Liver (tissue), 7 donors: ENCODE measurements at regions not wholly inside any gene's neighbourhood (a gene's known extent, or its start where the extent isn't known, plus 50 kb on each side); places are given as distances from the start of the nearest gene placed in this dataset.

Experiments used
- DNase-seq: peaks from one replicate; pipeline ENCODE4 v3.0.0-alpha.2; 2017; ENCODE audit warnings: low spot score
- H3K27ac ChIP-seq, 2 donors: one replicate each; pipeline ENCODE4 v1.7.0; 2013; ENCODE audit warnings: inconsistent platforms in 2 of 2, low read length in 2 of 2, control low read depth in 1 of 2, low read depth in 1 of 2, mild to moderate bottlenecking in 1 of 2
- H3K27me3 ChIP-seq, 4 donors: one replicate each; pipeline versions ENCODE4 v1.6.1 to v1.7.0; 2013; ENCODE audit warnings: low read length in 3 of 4, inconsistent platforms in 1 of 4, mild to moderate bottlenecking in 1 of 4, moderate library complexity in 1 of 4; ENCODE audit not compliant: control insufficient read depth in 4 of 4, insufficient read depth in 4 of 4
- H3K36me3 ChIP-seq, 4 donors: one replicate each; pipeline versions ENCODE4 v1.6.1 to v1.7.0; 2013; ENCODE audit warnings: low read length in 3 of 4, mild to moderate bottlenecking in 3 of 4, low read depth in 1 of 4, moderate library complexity in 1 of 4; ENCODE audit not compliant: control insufficient read depth in 4 of 4, insufficient read depth in 3 of 4
- H3K4me1 ChIP-seq, 4 donors: one replicate each; pipeline versions ENCODE4 v1.6.1 to v1.7.0; 2013; ENCODE audit warnings: low read length in 3 of 4, mild to moderate bottlenecking in 3 of 4, moderate library complexity in 1 of 4; ENCODE audit not compliant: control insufficient read depth in 4 of 4, insufficient read depth in 4 of 4
- H3K4me3 ChIP-seq, 3 donors: one replicate each; pipeline versions ENCODE4 v1.6.1 to v1.7.0; 2013; ENCODE audit warnings: low read length in 3 of 3, control low read depth in 1 of 3, low read depth in 1 of 3, mild to moderate bottlenecking in 1 of 3
- H3K9ac ChIP-seq, 2 donors: one replicate each; pipeline ENCODE4 v1.7.0; 2013; ENCODE audit warnings: low read length in 2 of 2, mild to moderate bottlenecking in 2 of 2, moderate library complexity in 2 of 2, control low read depth in 1 of 2, low read depth in 1 of 2
- H3K9me3 ChIP-seq, 4 donors: one replicate each; pipeline versions ENCODE4 v1.6.1 to v1.7.0; 2013; ENCODE audit warnings: low read length in 3 of 4; ENCODE audit not compliant: control insufficient read depth in 4 of 4
- EGR1 ChIP-seq, 2 donors: IDR thresholded peaks; 2 replicates each; pipeline ENCODE4 v1.6.1; 2016 to 2018; ENCODE audit warnings: antibody characterized with exemption in 2 of 2, low read depth in 2 of 2
- FOXA1 ChIP-seq: IDR thresholded peaks from 2 replicates; pipeline ENCODE4 v1.6.1; 2016; ENCODE audit warnings: antibody characterized with exemption
- FOXA2 ChIP-seq: IDR thresholded peaks from 2 replicates; pipeline ENCODE4 v1.6.1; 2016; ENCODE audit warnings: antibody characterized with exemption
- GABPA ChIP-seq, 2 donors: IDR thresholded peaks in 1 of 2; conservative IDR thresholded peaks in 1 of 2; 2 replicates each; pipeline ENCODE4 v1.6.1; 2016; ENCODE audit warnings: antibody characterized with exemption in 2 of 2, mild to moderate bottlenecking in 1 of 2, moderate library complexity in 1 of 2
- HNF4A ChIP-seq, 2 donors: conservative IDR thresholded peaks; 2 replicates each; pipeline ENCODE4 v1.6.1; 2016; ENCODE audit warnings: antibody characterized with exemption in 2 of 2, mild to moderate bottlenecking in 2 of 2
- HNF4G ChIP-seq: IDR thresholded peaks from 2 replicates; pipeline ENCODE4 v1.6.1; 2016; ENCODE audit warnings: antibody characterized with exemption
- JUND ChIP-seq, 2 donors: IDR thresholded peaks; 2 replicates each; pipeline ENCODE4 v1.6.1; 2016; ENCODE audit warnings: antibody characterized with exemption in 2 of 2
- NR2F2 ChIP-seq: IDR thresholded peaks from 2 replicates; pipeline ENCODE4 v1.6.1; 2016; ENCODE audit warnings: antibody characterized with exemption
- RAD21 ChIP-seq, 2 donors: IDR thresholded peaks; 2 replicates each; pipeline ENCODE4 v1.6.1; 2016; ENCODE audit warnings: antibody characterized with exemption in 2 of 2, mild to moderate bottlenecking in 2 of 2
- REST ChIP-seq: IDR thresholded peaks from 2 replicates; pipeline ENCODE4 v1.6.1; 2016; ENCODE audit warnings: antibody characterized with exemption, mild to moderate bottlenecking
- RXRA ChIP-seq, 2 donors: IDR thresholded peaks; 2 replicates each; pipeline ENCODE4 v1.6.1; 2017 to 2018; ENCODE audit warnings: antibody characterized with exemption in 2 of 2, mild to moderate bottlenecking in 1 of 2
- SP1 ChIP-seq: IDR thresholded peaks from 2 replicates; pipeline ENCODE4 v1.6.1; 2018; ENCODE audit warnings: antibody characterized with exemption, mild to moderate bottlenecking
- TAF1 ChIP-seq: conservative IDR thresholded peaks from 2 replicates; pipeline ENCODE4 v1.6.1; 2016; ENCODE audit warnings: antibody characterized with exemption, mild to moderate bottlenecking
- YY1 ChIP-seq: IDR thresholded peaks from 2 replicates; pipeline ENCODE4 v1.6.1; 2016; ENCODE audit warnings: antibody characterized with exemption, mild to moderate bottlenecking
- ZBTB33 ChIP-seq: IDR thresholded peaks from 2 replicates; pipeline ENCODE4 v1.6.1; 2016; ENCODE audit warnings: antibody characterized with exemption
- WGBS: extraction: QIAGEN DNeasy Blood & Tissue Kit; methylation state at CpG from one replicate; pipeline ENCODE4 v1.1.7; 2013; 5-methylcytosine and 5-hydroxymethylcytosine counted together
- TF ChIP-seq, protein P1 (sequence below): IDR thresholded peaks from 2 replicates; pipeline ENCODE4 v1.6.1; 2016; ENCODE audit warnings: antibody characterized with exemption
- donor health status: healthy.
- donor health status: healthy.
- donor health status: healthy.
- donor health status: healthy.

DNA sequence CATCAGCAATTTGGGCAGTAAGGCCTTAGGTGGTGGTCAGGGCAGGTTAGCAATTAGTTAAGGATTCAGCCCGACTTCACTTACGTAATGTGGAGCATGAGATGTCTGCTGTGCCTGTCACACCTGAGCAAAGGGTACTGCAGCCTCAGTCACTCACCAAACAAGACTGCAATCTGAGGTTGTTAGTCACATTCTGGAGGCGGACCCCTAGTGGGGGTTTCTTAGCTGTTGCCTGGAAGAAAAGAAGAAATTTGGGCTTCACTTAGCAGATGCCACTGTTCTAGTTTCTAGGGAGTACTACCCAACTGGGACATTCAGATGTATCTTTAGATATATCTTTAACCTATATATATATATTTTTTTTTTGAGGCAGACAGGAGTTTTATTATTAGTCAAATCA is 529.9 kb downstream of the SLC4A3 start:
- TF ChIP-seq FOXA1 (no peak), TAF1 (no peak), RAD21 (IDR thresholded peaks at IDR 0.05) (no peak), JUND (IDR thresholded peaks at IDR 0.05) (no peak)
- TF ChIP-seq, protein P1, sequence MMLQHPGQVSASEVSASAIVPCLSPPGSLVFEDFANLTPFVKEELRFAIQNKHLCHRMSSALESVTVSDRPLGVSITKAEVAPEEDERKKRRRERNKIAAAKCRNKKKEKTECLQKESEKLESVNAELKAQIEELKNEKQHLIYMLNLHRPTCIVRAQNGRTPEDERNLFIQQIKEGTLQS = no peak
- H3K27ac ChIP-seq = no peak overlapping the region
- no peaks in the 10 kb centered on the region for H3K27me3 ChIP-seq
- WGBS = 69% methylated on average over 3 of the region's 3 CpGs
- DNase-seq = no peak
- no peaks in the 10 kb centered on the region for H3K9me3 ChIP-seq
- H3K36me3 ChIP-seq = no peaks in the 10 kb centered on the region
- no peak overlapping the region for H3K9ac ChIP-seq
- no peak overlapping the region for H3K4me3 ChIP-seq
- no peaks in the 10 kb centered on the region for H3K4me1 ChIP-seq

DNA sequence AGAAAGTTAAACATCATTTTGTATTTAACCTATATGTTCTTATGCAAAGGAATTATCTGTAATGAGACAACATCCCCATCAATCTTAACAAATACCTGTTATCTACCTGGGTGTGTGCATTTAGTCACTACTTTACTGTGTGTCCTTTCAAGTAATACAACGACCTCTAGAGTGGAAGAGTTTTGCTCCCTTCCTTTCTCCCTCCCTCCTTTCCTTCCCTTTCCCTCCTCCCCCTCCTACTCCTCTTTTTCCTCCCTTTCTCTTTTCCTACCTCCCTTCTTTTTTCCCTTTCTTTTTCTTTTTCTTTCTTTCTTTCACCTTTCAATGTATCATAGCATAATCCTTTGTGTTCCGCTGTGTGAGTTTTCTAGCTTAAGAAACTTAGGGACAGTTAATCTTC is 532.3 kb downstream of the SLC4A3 start:
- Histone ChIP-seq H3K27me3 (no peaks in the 10 kb centered on the region), H3K4me3 (no peak overlapping the region), H3K36me3 (no peaks in the 10 kb centered on the region), H3K27ac (no peak overlapping the region), H3K9me3 (no peaks in the 10 kb centered on the region), H3K9ac (no peak overlapping the region), H3K4me1 (no peaks in the 10 kb centered on the region)
- no peak for DNase-seq
- 68% methylated on average over 2 of the region's 2 CpGs for WGBS
- no peak for TF ChIP-seq FOXA1
- TF ChIP-seq RAD21 (IDR thresholded peaks at IDR 0.05) = no peak
- TF ChIP-seq RXRA (IDR thresholded peaks at IDR 0.05) = no peak
- TF ChIP-seq SP1 = no peak
- TF ChIP-seq FOXA2 = no peak
- TF ChIP-seq ZBTB33 = no peak
- no peak for TF ChIP-seq EGR1 (IDR thresholded peaks at IDR 0.05; ENCODE audit: low read depth in 2 of 2)
- TF ChIP-seq REST = no peak
- TF ChIP-seq YY1 = no peak
- no peak for TF ChIP-seq GABPA (IDR thresholded peaks at IDR 0.05 in 1 of 2, conservative IDR thresholded peaks at IDR 0.05 in 1 of 2)

DNA sequence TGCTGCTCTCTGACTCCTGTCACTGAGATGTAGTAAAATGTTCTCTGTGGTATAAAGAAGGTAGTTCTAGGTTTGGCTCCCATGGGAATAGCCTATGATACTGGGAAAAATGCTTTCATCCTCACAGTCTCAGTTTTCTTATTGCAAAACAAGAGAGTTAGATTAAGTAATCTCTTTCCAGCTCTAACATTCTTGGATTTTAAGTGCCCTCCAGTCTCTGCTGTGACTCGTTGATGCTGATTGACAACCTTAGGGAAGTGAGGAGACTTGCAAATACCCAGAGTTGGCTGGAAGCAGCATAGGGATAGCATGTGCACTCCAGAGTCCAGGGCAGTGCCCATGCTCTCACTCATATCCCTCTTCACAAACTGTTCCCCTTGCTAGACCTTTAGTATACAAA is 534.9 kb downstream of the SLC4A3 start:
- 30% methylated on average over 1 of the region's 1 CpG for WGBS
- Histone ChIP-seq H3K36me3 (no peaks in the 10 kb centered on the region), H3K9me3 (no peaks in the 10 kb centered on the region), H3K27ac (no peak overlapping the region), H3K9ac (no peak overlapping the region), H3K4me1 (no peaks in the 10 kb centered on the region), H3K27me3 (no peaks in the 10 kb centered on the region), H3K4me3 (no peak overlapping the region)
- DNase-seq = no peak
- TF ChIP-seq NR2F2 (no peak), HNF4A (conservative IDR thresholded peaks at IDR 0.05) (no peak), FOXA1 (no peak), SP1 (no peak), ZBTB33 (no peak), HNF4G (no peak), RXRA (IDR thresholded peaks at IDR 0.05) (no peak), FOXA2 (no peak), REST (no peak), TAF1 (no peak), EGR1 (IDR thresholded peaks at IDR 0.05; ENCODE audit: low read depth in 2 of 2) (no peak), GABPA (IDR thresholded peaks at IDR 0.05 in 1 of 2, conservative IDR thresholded peaks at IDR 0.05 in 1 of 2) (no peak)
- TF ChIP-seq, protein P1 = no peak
